Vagina (tissue), 2 donors: ENCODE measurements at regions not wholly inside any gene's neighbourhood (a gene's known extent, or its start where the extent isn't known, plus 50 kb on each side); places are given as distances from the start of the nearest gene placed in this dataset. TPM values are rescaled to one million over a fixed set of nuclear protein-coding genes. Genes with fewer than 3 reads are reported as not detected.

ENCODE experiments used
- DNase-seq, 2 donors: peaks; one replicate each; pipeline ENCODE4 v3.0.0-alpha.2; 2017; ENCODE audit errors: extremely low spot score in 2 of 2
- H3K27ac ChIP-seq: fragments of 200-600 bp; sonication (generic); one replicate; pipeline ENCODE4 v1.5.1; 2019
- H3K27me3 ChIP-seq: fragments of 200-600 bp; sonication (generic); one replicate; pipeline ENCODE4 v1.5.1; 2019
- H3K36me3 ChIP-seq, 2 donors: fragments of 200-600 bp; sonication (generic); one replicate each; pipeline ENCODE4 v1.5.1; 2017 to 2019
- H3K4me1 ChIP-seq: fragments of 200-600 bp; sonication (generic); one replicate; pipeline ENCODE4 v1.5.1; 2019
- H3K4me3 ChIP-seq, 2 donors: fragments of 200-600 bp; sonication (generic); 1 replicate in 1 of 2; 2 replicates in 1 of 2; pipeline ENCODE4 v1.5.1; 2016 to 2019
- H3K9me3 ChIP-seq: fragments of 200-600 bp; sonication (generic); one replicate; pipeline ENCODE4 v1.5.1; 2019
- POLR2A ChIP-seq, 2 donors: fragments of 450-650 bp; IDR thresholded peaks; one replicate each; pipeline ENCODE4 v1.6.1; 2017; ENCODE audit warnings: antibody characterized with exemption in 2 of 2, mild to moderate bottlenecking in 2 of 2, moderate library complexity in 2 of 2
- POLR2AphosphoS5 ChIP-seq, 2 donors: sonication (generic); formaldehyde crosslinking; IDR thresholded peaks; one replicate each; pipeline ENCODE4 v1.9.0; 2017; ENCODE audit warnings: antibody characterized with exemption in 2 of 2, mild to moderate bottlenecking in 2 of 2, low read depth in 1 of 2; ENCODE audit not compliant: insufficient read depth in 1 of 2
- intact Hi-C: fragments of 100-400 bp; cut with DNase I; formaldehyde crosslinking; loops from one replicate; pipeline ENCODE4 v1.15.1; 2023
- small RNA-seq: library from RNA; depleted of rRNA; stranded (forward); fragments of <200 nt; gene quantifications from one replicate; pipeline ENCODE3, GENCODE V24; 2016
- TF ChIP-seq, protein P1 (sequence below), 3 experiments: fragments of 450-650 bp in 2 of 3; fragments of 200-600 bp in 1 of 3; sonication (generic) in 1 of 3; IDR thresholded peaks; one replicate each; pipeline ENCODE4 v1.5.1; 2017 to 2019; ENCODE audit warnings: antibody characterized with exemption in 3 of 3, mild to moderate bottlenecking in 2 of 3, moderate library complexity in 2 of 3

DNA sequence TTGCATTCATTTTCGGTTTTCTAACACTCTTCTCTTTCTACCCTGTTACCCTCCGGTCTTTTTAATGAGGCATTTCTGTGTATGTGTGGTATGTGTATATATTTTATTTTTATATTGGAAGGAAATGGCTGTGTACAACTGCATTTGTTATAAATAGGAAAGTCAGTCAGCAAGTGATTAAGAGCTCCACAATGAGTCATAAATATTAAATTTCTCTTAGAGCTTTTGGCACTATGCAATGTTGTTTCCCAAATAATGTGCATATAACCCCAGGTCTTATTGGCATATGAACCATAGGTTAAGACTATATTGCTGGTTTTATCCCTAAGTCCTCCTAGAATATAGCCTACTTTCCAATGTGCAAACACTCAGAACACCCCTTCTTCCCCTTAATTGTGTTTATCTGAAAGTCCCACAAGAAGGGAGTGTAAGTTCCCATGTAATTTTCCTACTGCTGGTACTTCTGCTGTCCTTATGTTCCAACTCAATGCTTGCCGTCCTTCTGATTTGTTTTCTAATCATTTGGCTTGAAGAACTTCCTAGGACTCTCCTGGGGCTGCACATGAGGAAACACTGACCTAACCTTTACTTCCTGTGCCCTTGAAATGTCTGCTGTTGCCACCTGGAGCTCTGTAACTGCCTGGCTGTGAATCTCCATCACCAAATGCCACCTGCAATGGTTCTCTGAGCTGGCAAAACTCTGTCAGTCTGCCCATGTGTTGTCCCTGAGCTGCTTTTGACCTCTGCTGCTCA lies 65.5 kb upstream of the PCSK5 start:
- no peaks in the 10 kb centered on the region for H3K36me3 ChIP-seq
- no peak for DNase-seq
- H3K9me3 ChIP-seq = no peaks in the 10 kb centered on the region
- no peak overlapping the region for H3K4me3 ChIP-seq
- peaks cover 26% of the 10 kb centered on the region for H3K4me1 ChIP-seq
- H3K27me3 ChIP-seq = no peaks in the 10 kb centered on the region
- intact Hi-C loops = no loop called here
- H3K27ac ChIP-seq = peak overlapping the region; percentile 30
- TF ChIP-seq POLR2A (IDR thresholded peaks at IDR 0.05) (no peak), POLR2AphosphoS5 (IDR thresholded peaks at IDR 0.05; ENCODE audit: insufficient read depth in 1 of 2, low read depth in 1 of 2) (no peak)
- TF ChIP-seq, protein P1, sequence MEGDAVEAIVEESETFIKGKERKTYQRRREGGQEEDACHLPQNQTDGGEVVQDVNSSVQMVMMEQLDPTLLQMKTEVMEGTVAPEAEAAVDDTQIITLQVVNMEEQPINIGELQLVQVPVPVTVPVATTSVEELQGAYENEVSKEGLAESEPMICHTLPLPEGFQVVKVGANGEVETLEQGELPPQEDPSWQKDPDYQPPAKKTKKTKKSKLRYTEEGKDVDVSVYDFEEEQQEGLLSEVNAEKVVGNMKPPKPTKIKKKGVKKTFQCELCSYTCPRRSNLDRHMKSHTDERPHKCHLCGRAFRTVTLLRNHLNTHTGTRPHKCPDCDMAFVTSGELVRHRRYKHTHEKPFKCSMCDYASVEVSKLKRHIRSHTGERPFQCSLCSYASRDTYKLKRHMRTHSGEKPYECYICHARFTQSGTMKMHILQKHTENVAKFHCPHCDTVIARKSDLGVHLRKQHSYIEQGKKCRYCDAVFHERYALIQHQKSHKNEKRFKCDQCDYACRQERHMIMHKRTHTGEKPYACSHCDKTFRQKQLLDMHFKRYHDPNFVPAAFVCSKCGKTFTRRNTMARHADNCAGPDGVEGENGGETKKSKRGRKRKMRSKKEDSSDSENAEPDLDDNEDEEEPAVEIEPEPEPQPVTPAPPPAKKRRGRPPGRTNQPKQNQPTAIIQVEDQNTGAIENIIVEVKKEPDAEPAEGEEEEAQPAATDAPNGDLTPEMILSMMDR (IDR thresholded peaks at IDR 0.05) = no peak

DNA sequence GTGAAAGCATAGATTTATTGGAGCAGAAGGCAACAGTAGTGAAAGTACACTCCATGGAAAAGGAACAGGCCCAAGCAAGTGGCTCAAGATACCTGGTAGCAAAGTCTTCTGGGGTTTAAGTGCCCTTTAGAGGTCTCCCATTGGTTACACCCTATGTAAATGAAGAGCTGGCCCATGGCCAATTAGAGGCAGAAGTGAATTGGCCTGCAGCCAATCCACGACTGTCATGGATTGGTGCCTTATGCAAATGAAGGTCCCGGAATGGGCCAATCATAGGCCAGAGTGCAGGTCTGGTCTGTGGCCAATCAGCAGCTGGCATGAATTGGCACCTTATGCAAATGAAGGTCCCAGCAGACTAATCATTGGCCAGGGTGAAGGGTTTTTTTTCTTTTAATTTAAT lies 64.2 kb upstream of the PCSK5 start:
- intact Hi-C loops = no loop called here
- H3K4me3 ChIP-seq = no peak overlapping the region
- H3K36me3 ChIP-seq = no peaks in the 10 kb centered on the region
- DNase-seq = no peak
- TF ChIP-seq POLR2A (IDR thresholded peaks at IDR 0.05) = no peak
- TF ChIP-seq POLR2AphosphoS5 (IDR thresholded peaks at IDR 0.05; ENCODE audit: insufficient read depth in 1 of 2, low read depth in 1 of 2) = no peak
- TF ChIP-seq, protein P1 (IDR thresholded peaks at IDR 0.05) = no peak
- peaks cover 26% of the 10 kb centered on the region for H3K4me1 ChIP-seq
- no peaks in the 10 kb centered on the region for H3K27me3 ChIP-seq
- H3K9me3 ChIP-seq = no peaks in the 10 kb centered on the region
- H3K27ac ChIP-seq = no peak overlapping the region

DNA sequence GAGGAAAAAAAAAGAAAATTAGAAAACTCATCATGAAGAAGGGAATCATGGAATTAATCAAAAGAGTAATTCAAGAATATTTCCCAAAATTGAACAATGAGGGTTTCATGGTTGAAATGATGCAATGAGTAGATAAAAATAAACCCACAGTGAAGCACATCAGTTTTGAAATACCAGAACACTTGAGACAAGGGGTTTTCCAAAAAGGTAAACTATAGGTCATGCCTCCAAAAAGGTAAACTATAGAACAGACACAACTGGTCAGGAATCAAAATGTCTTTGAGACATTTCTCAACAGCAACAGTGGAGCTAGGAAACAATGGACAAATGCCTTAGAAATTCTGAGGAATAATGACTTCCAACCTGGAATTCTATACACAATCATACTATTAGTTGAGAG lies 60.2 kb upstream of the PCSK5 start:
- no peak for TF ChIP-seq POLR2AphosphoS5 (IDR thresholded peaks at IDR 0.05; ENCODE audit: insufficient read depth in 1 of 2, low read depth in 1 of 2)
- no peak for TF ChIP-seq POLR2A (IDR thresholded peaks at IDR 0.05)
- TF ChIP-seq, protein P1 (IDR thresholded peaks at IDR 0.05) = no peak
- no peak for DNase-seq
- Histone ChIP-seq H3K9me3 (no peaks in the 10 kb centered on the region), H3K4me1 (peaks cover 7% of the 10 kb centered on the region), H3K36me3 (no peaks in the 10 kb centered on the region), H3K27ac (no peak overlapping the region), H3K4me3 (no peak overlapping the region), H3K27me3 (no peaks in the 10 kb centered on the region)
- intact Hi-C loops = no loop called here

DNA sequence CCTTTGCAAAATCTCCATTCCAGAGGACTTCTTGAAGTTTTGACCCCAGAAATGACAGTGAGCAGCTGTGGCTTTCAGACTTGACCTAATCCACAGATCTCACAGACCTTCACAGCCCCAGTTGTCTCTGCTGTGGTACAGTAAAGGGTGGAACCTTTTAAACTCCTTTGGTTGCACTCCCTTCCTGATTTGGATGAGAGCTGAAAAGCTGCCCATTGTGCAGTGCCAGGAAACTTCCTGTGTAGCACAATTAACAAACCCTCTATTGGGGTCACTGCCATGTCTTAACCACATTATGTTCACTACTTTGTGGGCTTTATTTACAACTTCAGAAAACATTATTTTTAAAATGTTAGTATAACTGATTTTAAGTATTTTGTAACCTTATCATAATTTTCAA lies 56.7 kb upstream of the PCSK5 start:
- DNase-seq = no peak
- Histone ChIP-seq H3K27ac (no peak overlapping the region), H3K4me1 (no peaks in the 10 kb centered on the region), H3K9me3 (no peaks in the 10 kb centered on the region), H3K36me3 (no peaks in the 10 kb centered on the region), H3K27me3 (no peaks in the 10 kb centered on the region), H3K4me3 (no peak overlapping the region)
- TF ChIP-seq POLR2AphosphoS5 (IDR thresholded peaks at IDR 0.05; ENCODE audit: insufficient read depth in 1 of 2, low read depth in 1 of 2) = no peak
- TF ChIP-seq, protein P1 (IDR thresholded peaks at IDR 0.05) = no peak
- TF ChIP-seq POLR2A (IDR thresholded peaks at IDR 0.05) = no peak
- intact Hi-C loops = no loop called here

DNA sequence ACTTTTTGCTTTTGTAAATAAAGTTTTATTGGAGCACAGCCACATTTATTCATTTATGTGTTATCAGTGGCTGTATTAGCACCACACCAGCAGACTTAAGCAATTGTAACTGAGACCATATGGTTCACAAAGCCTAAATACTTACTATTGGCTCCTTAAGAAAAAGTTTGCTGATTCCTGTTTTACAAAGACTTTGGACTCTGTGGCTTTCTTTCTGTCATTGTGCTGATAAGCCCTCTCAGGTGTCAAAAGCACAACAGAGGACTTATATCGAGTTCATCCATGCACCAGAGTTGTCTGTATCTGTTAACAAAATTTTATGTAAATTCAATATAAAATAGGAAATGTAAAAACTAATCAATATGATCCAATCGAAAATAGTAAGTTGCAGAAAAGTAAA lies 55.6 kb upstream of the PCSK5 start:
- Histone ChIP-seq H3K36me3 (no peaks in the 10 kb centered on the region), H3K9me3 (no peaks in the 10 kb centered on the region), H3K27ac (no peak overlapping the region), H3K4me1 (no peaks in the 10 kb centered on the region), H3K27me3 (no peaks in the 10 kb centered on the region), H3K4me3 (no peak overlapping the region)
- TF ChIP-seq POLR2AphosphoS5 (IDR thresholded peaks at IDR 0.05; ENCODE audit: insufficient read depth in 1 of 2, low read depth in 1 of 2) = no peak
- intact Hi-C loops = no loop called here
- DNase-seq = no peak

Small RNA genes in the stretch of these regions (small RNA-seq; reads per million reads assigned to genes)
- not detected for gene RNU6-1228P
